ENCODE measurements at regions not wholly inside any gene's neighbourhood (a gene's known extent, or its start where the extent isn't known, plus 50 kb on each side); places are given as distances from the start of the nearest gene placed in this dataset.

GRCh38 chr1:117757668-117758067, 151.8 kb downstream of the TENT5C start:
- no peak for TF ChIP-seq CTCF (IDR thresholded peaks at IDR 0.05)
- no peak for TF ChIP-seq EP300 (IDR thresholded peaks at IDR 0.05; ENCODE audit: borderline replicate concordance in 1 of 2, low read depth in 1 of 2, low read length in 1 of 2)
- TF ChIP-seq FOXJ3 (CRISPR knock-in tag; IDR thresholded peaks at IDR 0.05), result no peak
- no peak for TF ChIP-seq USF1 (IDR thresholded peaks at IDR 0.05; ENCODE audit: borderline replicate concordance, low read depth)
- TF ChIP-seq YY1 (IDR thresholded peaks at IDR 0.05; ENCODE audit: low read depth), result no peak
- TF ChIP-seq, protein P1, sequence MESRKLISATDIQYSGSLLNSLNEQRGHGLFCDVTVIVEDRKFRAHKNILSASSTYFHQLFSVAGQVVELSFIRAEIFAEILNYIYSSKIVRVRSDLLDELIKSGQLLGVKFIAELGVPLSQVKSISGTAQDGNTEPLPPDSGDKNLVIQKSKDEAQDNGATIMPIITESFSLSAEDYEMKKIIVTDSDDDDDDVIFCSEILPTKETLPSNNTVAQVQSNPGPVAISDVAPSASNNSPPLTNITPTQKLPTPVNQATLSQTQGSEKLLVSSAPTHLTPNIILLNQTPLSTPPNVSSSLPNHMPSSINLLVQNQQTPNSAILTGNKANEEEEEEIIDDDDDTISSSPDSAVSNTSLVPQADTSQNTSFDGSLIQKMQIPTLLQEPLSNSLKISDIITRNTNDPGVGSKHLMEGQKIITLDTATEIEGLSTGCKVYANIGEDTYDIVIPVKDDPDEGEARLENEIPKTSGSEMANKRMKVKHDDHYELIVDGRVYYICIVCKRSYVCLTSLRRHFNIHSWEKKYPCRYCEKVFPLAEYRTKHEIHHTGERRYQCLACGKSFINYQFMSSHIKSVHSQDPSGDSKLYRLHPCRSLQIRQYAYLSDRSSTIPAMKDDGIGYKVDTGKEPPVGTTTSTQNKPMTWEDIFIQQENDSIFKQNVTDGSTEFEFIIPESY (IDR thresholded peaks at IDR 0.05; ENCODE audit: borderline replicate concordance, low read depth), result no peak
- TF ChIP-seq RAD21 (IDR thresholded peaks at IDR 0.05; ENCODE audit: low read length), result no peak
- TF ChIP-seq NFIC (IDR thresholded peaks at IDR 0.05; ENCODE audit: borderline replicate concordance), result no peak
- TF ChIP-seq POLR2AphosphoS5 (IDR thresholded peaks at IDR 0.05; ENCODE audit: low read depth, low read length), result no peak
- no peak for TF ChIP-seq REST (IDR thresholded peaks at IDR 0.05; ENCODE audit: low read depth, low read length)
- no peak for TF ChIP-seq JUND (IDR thresholded peaks at IDR 0.05)
- TF ChIP-seq GABPA (IDR thresholded peaks at IDR 0.05; ENCODE audit: low read depth), result no peak
- TF ChIP-seq NRF1 (IDR thresholded peaks at IDR 0.05; ENCODE audit: low read depth, low read length), result no peak

All from SK-N-SH (cell line).